ENCODE measurements at regions not wholly inside any gene's neighbourhood (a gene's known extent, or its start where the extent isn't known, plus 50 kb on each side); places are given as distances from the start of the nearest gene placed in this dataset.

GRCh38 chr21:35223480-35224156 is 174.5 kb upstream of the RUNX1 start:
- in situ Hi-C loops (cut with HindIII; ENCODE audit: low pct_unique_long_range_greater_than_20kb, low sequenced_read_pairs) = no loop called here
- no peak for DNase-seq (ENCODE audit: low read depth, low spot score)

GRCh38 chr21:35222541-35222941 is 173.4 kb upstream of the RUNX1 start:
- DNase-seq (ENCODE audit: low read depth, low spot score) = no peak
- in situ Hi-C loops (cut with HindIII; ENCODE audit: low pct_unique_long_range_greater_than_20kb, low sequenced_read_pairs) = no loop called here

- no peak for DNase-seq (ENCODE audit: low read depth, low spot score)
- in situ Hi-C loops (cut with HindIII; ENCODE audit: low pct_unique_long_range_greater_than_20kb, low sequenced_read_pairs) = no loop called here
These were observed 172.9 kb upstream of the RUNX1 start for GRCh38 chr21:35222021-35222420.

GRCh38 chr21:35220301-35220700 is 171.2 kb upstream of the RUNX1 start:
- in situ Hi-C loops (cut with HindIII; ENCODE audit: low pct_unique_long_range_greater_than_20kb, low sequenced_read_pairs) = no loop called here

GRCh38 chr21:35219719-35220118 is 170.6 kb upstream of the RUNX1 start:
- DNase-seq (ENCODE audit: low read depth, low spot score) = no peak
- in situ Hi-C loops (cut with HindIII; ENCODE audit: low pct_unique_long_range_greater_than_20kb, low sequenced_read_pairs) = no loop called here

More at GRCh38 chr21:35220301-35220700, 171.2 kb upstream of the RUNX1 start:
- no peak for DNase-seq (ENCODE audit: low read depth, low spot score)

- in situ Hi-C loops (cut with HindIII; ENCODE audit: low pct_unique_long_range_greater_than_20kb, low sequenced_read_pairs) = no loop called here
- no peak for DNase-seq (ENCODE audit: low read depth, low spot score)
These were observed 170.2 kb upstream of the RUNX1 start for GRCh38 chr21:35219291-35219690.

GRCh38 chr21:35217504-35218060 is 168.5 kb upstream of the RUNX1 start:
- DNase-seq (ENCODE audit: low read depth, low spot score) = no peak
- in situ Hi-C loops (cut with HindIII; ENCODE audit: low pct_unique_long_range_greater_than_20kb, low sequenced_read_pairs) = no loop called here

GRCh38 chr21:35216996-35217395 is 167.9 kb upstream of the RUNX1 start:
- no peak for DNase-seq (ENCODE audit: low read depth, low spot score)
- in situ Hi-C loops (cut with HindIII; ENCODE audit: low pct_unique_long_range_greater_than_20kb, low sequenced_read_pairs) = no loop called here

GRCh38 chr21:35215870-35216269 is 166.8 kb upstream of the RUNX1 start:
- no peak for DNase-seq (ENCODE audit: low read depth, low spot score)
- in situ Hi-C loops (cut with HindIII; ENCODE audit: low pct_unique_long_range_greater_than_20kb, low sequenced_read_pairs) = no loop called here

GRCh38 chr21:35212393-35213127 is 163.5 kb upstream of the RUNX1 start:
- no peak for DNase-seq (ENCODE audit: low read depth, low spot score)
- in situ Hi-C loops (cut with HindIII; ENCODE audit: low pct_unique_long_range_greater_than_20kb, low sequenced_read_pairs) = no loop called here

GRCh38 chr21:35211782-35212181 is 162.7 kb upstream of the RUNX1 start:
- in situ Hi-C loops (cut with HindIII; ENCODE audit: low pct_unique_long_range_greater_than_20kb, low sequenced_read_pairs) = no loop called here
- DNase-seq (ENCODE audit: low read depth, low spot score) = no peak

GRCh38 chr21:35210093-35210492 is 161.0 kb upstream of the RUNX1 start:
- in situ Hi-C loops (cut with HindIII; ENCODE audit: low pct_unique_long_range_greater_than_20kb, low sequenced_read_pairs) = no loop called here
- DNase-seq (ENCODE audit: low read depth, low spot score) = no peak

- no peak for DNase-seq (ENCODE audit: low read depth, low spot score)
- in situ Hi-C loops (cut with HindIII; ENCODE audit: low pct_unique_long_range_greater_than_20kb, low sequenced_read_pairs) = no loop called here
These were observed 159.9 kb upstream of the RUNX1 start for GRCh38 chr21:35208810-35209517.

- in situ Hi-C loops (cut with HindIII; ENCODE audit: low pct_unique_long_range_greater_than_20kb, low sequenced_read_pairs) = no loop called here
- no peak for DNase-seq (ENCODE audit: low read depth, low spot score)
These were observed 159.0 kb upstream of the RUNX1 start for GRCh38 chr21:35208104-35208503.

- DNase-seq (ENCODE audit: low read depth, low spot score) = no peak
- in situ Hi-C loops (cut with HindIII; ENCODE audit: low pct_unique_long_range_greater_than_20kb, low sequenced_read_pairs) = no loop called here
These were observed 158.2 kb upstream of the RUNX1 start for GRCh38 chr21:35207322-35207721.

- DNase-seq (ENCODE audit: low read depth, low spot score) = no peak
- in situ Hi-C loops (cut with HindIII; ENCODE audit: low pct_unique_long_range_greater_than_20kb, low sequenced_read_pairs) = no loop called here
These were observed 157.3 kb upstream of the RUNX1 start for GRCh38 chr21:35206141-35207125.

- in situ Hi-C loops (cut with HindIII; ENCODE audit: low pct_unique_long_range_greater_than_20kb, low sequenced_read_pairs) = no loop called here
- DNase-seq (ENCODE audit: low read depth, low spot score) = no peak
These were observed 155.9 kb upstream of the RUNX1 start for GRCh38 chr21:35204850-35205541.
